ENCODE measurements at regions not wholly inside any gene's neighbourhood (a gene's known extent, or its start where the extent isn't known, plus 50 kb on each side); places are given as distances from the start of the nearest gene placed in this dataset.

DNA sequence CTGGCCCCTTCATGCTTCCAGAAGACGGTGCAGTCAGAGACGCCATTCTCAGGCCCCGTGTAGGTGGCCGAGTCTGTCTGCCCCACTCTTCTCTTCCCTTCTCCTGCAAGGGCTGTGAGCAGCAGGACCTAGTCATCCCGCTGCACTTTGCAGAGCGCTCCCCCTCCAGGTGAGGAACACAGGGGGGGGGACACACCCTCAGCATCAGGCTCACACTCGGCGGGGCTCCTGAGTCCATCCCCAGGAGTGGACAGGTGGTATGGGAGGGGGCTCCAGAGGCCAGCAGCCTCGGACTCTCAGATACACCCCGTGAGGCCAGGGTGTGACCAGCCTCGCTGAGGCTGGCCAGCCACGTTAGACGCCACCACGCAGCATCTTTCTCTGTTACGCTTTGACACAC, 460.5 kb upstream of the MYT1L start:
- TF ChIP-seq, protein P1, sequence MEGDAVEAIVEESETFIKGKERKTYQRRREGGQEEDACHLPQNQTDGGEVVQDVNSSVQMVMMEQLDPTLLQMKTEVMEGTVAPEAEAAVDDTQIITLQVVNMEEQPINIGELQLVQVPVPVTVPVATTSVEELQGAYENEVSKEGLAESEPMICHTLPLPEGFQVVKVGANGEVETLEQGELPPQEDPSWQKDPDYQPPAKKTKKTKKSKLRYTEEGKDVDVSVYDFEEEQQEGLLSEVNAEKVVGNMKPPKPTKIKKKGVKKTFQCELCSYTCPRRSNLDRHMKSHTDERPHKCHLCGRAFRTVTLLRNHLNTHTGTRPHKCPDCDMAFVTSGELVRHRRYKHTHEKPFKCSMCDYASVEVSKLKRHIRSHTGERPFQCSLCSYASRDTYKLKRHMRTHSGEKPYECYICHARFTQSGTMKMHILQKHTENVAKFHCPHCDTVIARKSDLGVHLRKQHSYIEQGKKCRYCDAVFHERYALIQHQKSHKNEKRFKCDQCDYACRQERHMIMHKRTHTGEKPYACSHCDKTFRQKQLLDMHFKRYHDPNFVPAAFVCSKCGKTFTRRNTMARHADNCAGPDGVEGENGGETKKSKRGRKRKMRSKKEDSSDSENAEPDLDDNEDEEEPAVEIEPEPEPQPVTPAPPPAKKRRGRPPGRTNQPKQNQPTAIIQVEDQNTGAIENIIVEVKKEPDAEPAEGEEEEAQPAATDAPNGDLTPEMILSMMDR (IDR thresholded peaks at IDR 0.05; ENCODE audit: control extremely low read depth in 1 of 3, insufficient read depth in 1 of 3, low read depth in 1 of 3, low read length in 3 of 3), result no peak
- TF ChIP-seq RAD21 (IDR thresholded peaks at IDR 0.05 in 1 of 2, conservative IDR thresholded peaks at IDR 0.05 in 1 of 2; ENCODE audit: low read depth in 2 of 2, low read length in 2 of 2), result no peak
- no peak for TF ChIP-seq POLR2AphosphoS5 (IDR thresholded peaks at IDR 0.05; ENCODE audit: low read depth, low read length)
- no peak for TF ChIP-seq RFX5 (IDR thresholded peaks at IDR 0.05; ENCODE audit: borderline replicate concordance, low read depth, low read length)
- TF ChIP-seq POLR2A (IDR thresholded peaks at IDR 0.05; ENCODE audit: control extremely low read depth in 1 of 2, low read depth in 2 of 2, low read length in 2 of 2), result no peak
- no peak for TF ChIP-seq SUZ12 (IDR thresholded peaks at IDR 0.05; ENCODE audit: low read length)
- TF ChIP-seq ASH2L (IDR thresholded peaks at IDR 0.05; ENCODE audit: low read length), result no peak
- no peak for TF ChIP-seq TBP (IDR thresholded peaks at IDR 0.05; ENCODE audit: low read depth, low read length)

Data from H1 (cell line).